ENCODE measurements at regions not wholly inside any gene's neighbourhood (a gene's known extent, or its start where the extent isn't known, plus 50 kb on each side); places are given as distances from the start of the nearest gene placed in this dataset.
"Not testable (repeated sequence)": the region's sequence is repeated elsewhere in the genome, so short reads cannot be mapped to it uniquely, and the experiment has no call there.

DNA sequence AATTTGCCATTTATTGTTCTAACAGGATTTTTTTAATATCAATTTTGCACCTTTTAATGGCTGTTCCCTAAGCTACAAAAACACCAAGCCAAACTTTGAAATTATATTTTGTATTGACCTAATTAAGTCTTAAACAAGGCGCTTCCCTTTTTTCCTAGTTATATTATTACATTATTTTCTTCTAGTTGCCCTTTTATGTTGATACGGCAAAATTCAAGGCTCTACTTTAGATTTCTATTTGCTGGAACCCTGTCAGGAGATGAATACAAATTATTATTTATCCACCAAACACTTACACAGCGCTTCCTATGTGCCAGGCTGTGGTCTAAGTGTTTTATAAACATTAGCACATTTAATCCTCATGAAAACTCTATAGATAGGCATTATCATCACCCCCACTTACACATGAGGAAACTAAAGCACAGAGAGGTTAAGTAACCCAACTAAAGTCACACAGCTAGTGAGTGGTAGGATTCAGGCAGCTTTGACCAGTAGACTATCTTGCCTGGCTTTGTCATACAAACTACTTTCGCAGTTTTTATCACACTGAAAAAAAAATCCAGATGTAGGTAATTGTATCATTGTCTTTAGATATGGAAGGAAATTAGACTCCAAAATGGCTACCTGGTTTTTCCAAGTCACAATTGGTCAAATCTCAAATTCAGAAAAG is 456.5 kb downstream of the STK39 start:
- no peak for DNase-seq

DNA sequence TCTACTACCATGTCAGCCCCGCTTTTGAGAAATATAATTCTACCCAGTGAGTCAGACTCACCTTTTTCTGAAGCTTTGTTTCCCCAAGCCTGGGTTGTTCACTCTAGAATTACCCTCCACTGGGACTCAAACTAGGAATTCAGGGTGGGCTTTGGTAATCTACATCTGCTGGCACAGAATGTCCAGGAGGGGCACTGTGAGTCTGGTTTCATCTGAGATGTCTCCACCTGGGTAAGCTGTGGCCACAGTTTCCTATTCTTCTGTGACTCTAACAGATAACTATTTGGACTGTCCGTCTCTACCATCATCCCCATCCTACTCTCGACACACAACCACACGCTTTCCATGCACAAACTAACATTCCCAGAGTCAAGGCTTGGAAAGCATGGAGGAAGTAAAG is 457.2 kb downstream of the STK39 start:
- DNase-seq: no peak

- no peak for DNase-seq
Measured at GRCh38 chr2:167787562-167787961, 459.8 kb downstream of the STK39 start.

DNA sequence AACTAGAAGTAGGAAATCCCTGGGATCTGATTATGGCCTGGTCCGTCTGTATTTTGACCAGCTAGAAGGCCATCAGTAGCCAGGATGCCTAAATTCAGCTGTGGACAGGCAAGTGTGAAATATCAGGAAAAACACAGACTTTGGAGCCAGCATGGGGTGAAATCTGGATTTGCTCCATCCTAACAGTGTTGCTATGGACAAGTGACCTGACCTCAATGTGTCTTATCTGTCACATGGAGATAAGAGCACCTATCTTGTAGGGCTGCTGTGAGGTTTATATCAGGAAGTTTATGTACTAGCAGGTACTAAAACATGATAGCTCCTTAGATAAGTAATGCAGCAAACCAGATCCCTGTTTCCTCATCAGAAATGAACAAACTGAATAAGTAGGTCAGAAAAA is 460.4 kb downstream of the STK39 start:
- DNase-seq: no peak

DNA sequence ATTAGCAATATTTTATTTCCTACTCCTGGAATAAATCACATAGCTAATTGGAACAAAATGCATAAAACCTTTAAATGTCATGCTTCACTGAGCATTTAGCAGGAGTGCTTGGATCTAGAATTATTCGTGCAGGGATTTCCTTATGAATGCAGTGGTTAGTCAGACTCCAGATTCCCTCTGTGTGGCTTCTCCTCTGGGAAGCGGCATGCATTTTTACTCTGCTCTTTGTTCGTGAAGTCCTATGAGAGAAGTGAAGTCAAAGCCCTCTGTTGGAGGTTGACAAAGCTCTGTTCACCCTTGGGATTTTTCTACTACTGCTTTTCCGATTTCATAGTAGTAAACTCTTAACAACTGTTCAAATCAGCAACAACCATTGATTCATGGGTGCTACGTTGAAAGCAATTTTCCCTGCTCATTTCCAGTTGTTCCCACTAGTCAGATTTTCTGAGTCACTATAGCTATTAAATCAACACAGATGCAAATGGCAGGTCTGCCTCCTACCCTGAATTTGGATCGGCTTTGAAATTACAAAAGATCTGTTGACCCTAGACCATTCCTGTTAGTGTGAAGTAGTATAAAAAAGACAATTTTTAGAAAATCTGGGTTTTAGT is 461.7 kb downstream of the STK39 start:
- no peak for DNase-seq

GRCh38 chr2:167784084-167784425 is 463.3 kb downstream of the STK39 start:
- DNase-seq: no peak

DNA sequence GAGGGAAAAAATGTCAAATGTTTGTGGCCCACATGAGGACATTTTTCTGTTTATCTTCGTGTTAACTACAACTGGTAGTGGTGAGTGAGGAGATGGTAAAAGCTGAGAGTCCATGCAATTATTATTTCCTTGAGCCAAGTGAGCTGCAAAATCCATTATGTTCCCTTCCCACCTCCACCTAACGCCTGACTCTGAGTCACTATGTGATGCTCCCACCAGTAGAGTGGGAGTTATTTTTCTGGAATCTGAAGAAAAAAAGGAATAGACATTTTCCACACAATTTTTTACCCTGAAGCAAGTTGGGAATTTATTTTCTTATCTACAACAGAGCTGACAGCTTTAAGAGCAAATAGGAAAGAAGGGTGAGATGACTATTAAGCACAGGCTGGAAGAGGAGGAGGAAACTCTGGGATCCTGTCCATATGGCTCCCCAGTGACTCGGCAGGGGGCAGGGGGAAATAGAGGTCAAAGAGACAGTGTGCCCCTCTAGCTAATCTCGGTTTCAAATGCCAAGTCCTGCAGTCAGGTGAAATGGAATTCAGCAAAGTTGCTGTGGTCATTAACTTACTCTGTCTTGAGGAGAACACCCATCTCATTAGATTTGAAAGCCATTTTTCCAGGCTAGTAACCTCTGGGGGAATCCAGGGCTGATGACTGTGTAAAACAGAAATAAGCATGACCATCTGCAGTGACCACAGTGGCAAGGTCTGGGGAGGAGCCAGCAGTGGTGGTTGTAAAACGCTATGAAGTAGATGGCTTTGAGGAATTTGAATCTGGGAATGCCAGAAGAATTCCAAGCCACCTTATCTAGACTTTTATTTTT is 463.9 kb downstream of the STK39 start:
- DNase-seq: no peak

DNA sequence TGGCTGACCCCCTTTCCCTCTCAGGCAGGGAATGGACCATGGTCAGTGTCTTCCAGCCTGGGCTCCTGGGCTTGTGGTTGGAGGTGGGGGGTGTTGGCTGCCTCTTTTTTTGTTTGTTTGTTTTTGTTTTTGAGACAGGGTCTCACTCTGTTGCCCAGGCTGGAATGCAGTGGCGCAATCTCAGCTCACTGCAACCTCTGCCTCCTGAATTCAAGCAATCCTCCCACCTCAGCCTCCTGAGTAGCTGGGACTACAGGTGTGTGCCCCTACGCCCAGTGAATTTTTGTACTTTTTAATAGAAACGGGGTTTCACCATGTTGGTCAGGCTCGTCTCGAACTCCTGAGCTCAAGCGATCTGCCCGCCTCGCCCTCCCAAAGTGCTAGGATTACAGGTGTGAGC is 465.8 kb downstream of the STK39 start:
- DNase-seq: not testable (repeated sequence)

DNA sequence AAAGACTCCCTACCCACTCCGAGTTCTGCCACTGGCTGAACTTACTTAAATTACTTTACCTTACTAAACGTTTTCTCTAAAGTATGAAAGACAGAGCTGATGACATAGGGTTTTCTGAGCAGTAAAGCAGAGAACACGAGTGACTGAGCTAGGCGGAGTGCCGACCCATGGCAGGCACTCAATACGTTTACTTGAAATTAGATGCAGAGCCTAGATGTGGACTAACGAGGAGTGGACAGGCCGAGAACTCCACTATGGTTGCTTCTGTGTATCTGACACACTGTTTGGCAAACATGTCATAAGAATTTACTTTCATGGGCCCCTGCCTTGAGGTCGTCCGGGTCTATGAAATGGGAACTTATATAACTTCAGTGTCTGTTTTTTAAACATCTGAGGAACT is 471.0 kb downstream of the STK39 start:
- DNase-seq: no peak

GRCh38 chr2:167771628-167772027 is 475.8 kb downstream of the STK39 start:
- no peak for DNase-seq

GRCh38 chr2:167769020-167769419 is 478.4 kb downstream of the STK39 start:
- DNase-seq: no peak

- no peak for DNase-seq
Measured at GRCh38 chr2:167767830-167768229, 479.6 kb downstream of the STK39 start.

DNA sequence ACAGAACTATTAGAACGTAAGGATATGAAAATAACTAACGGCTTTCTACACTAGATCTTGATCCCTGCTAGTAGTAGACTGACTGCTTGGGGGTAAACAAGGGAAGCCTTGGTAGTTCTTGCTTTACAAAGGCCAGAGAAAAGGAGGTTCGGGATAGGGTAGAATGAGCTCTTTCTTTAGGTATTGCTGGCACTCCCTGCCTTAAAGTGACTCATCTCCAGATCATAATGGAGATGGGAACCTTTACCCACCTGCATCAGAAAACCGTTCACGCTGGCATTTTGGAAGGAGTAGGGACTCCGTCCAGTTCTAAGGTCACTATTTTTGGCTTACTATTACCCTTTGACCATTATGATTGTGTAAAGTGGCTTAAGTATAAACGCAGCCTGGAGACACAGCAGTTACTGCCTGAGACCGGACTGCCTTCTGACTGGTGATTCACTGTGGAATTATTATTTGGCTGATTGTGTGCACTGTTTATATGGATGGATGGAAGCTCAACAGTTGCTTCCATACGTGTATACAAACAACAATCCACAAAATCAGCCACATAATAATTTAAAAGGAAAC is 482.5 kb downstream of the STK39 start:
- DNase-seq: no peak

- DNase-seq: no peak
Measured at GRCh38 chr2:167761465-167762136, 485.8 kb downstream of the STK39 start.

- DNase-seq: no peak
Measured at GRCh38 chr2:167759531-167759930, 487.9 kb downstream of the STK39 start.

DNA sequence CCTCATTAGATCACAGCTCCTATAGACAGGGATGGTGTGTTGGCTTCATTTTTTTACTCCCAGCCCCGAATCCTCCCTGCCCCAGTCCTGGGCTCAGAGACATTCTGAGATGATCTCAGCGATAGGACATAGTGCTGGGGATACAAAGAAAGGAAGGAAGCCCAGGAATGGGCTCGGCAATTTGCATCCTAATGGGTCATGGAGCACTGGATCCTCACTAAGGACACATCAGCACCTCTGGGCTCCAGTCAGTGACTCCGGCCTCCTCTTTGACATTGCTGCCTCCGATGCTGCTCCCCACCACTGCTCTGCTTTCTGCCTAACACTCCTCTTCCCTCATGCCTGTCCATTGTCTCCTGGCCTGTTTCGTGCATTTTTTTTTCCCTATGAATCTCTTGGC is 489.1 kb downstream of the STK39 start:
- no peak for DNase-seq

GRCh38 chr2:167756446-167756845 is 490.9 kb downstream of the STK39 start:
- DNase-seq: no peak

DNA sequence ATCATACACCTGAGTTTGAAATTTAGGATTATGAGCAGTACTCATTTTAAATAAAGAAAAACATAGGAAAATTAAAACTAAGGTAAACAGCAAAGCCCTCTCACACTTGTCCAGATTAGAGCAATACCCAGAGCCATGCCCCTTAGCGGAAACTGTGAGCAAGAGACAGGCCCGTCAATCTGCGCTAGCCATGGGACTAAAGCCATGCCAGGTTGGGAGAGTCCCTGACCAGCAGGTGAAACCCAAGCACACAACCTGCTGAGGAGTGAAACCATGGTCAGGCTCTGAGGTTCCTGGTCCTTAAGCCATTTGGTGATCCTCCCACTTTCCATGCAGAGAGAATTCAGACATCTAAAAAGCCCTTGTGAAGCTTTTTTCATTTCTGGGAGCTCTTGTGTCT is 494.3 kb downstream of the STK39 start:
- DNase-seq: no peak

DNA sequence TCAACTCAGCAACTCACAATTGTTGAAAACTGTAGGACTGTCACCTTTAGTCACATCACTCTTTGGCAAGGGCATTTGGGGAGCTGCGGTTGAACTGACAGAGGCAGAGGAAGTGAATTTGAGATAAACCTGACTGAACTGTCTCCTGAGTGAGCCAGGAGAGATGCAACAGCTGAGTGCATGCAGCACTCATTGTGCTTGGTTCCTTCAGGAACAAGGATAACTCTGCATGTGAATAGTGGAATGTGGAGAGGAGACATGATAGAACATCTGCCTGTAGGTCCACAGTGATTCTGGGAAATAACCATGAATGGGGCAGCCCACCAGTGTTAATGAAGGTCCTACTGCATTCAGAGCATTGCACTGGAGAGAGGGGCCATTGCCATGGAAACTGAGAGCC is 494.7 kb downstream of the STK39 start:
- no peak for DNase-seq

GRCh38 chr2:167750675-167751074 is 496.7 kb downstream of the STK39 start:
- DNase-seq: no peak

DNA sequence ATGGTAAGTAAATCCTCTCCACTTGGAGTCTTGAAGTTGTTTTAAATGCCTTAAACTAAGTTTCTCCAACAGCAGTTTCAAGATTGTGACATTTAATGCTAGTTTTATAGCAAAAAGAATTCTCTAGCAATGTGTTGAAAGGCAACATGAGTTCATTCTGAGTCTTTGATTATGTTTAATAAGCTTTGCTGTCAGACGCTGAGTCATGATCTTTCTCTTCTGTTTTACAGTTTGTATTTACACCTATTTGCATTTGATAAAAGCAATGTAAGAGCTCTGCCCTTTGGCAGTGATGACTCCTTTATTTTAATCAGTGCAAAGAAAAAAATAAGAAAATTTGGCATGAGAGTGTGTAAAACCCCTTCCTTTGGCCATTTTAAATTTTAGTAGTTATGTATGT is 497.7 kb downstream of the STK39 start:
- DNase-seq: no peak

- DNase-seq: peak in 1 of 2 donors; percentile 24
Measured at GRCh38 chr2:167749016-167749415, 498.4 kb downstream of the STK39 start.

- DNase-seq: no peak
Measured at GRCh38 chr2:167748536-167748935, 498.9 kb downstream of the STK39 start.
